H1 (cell line): ENCODE measurements at regions not wholly inside any gene's neighbourhood (a gene's known extent, or its start where the extent isn't known, plus 50 kb on each side); places are given as distances from the start of the nearest gene placed in this dataset.

Experiments used
- CTCF ChIA-PET: fragments of 300-600 bp; sonication (Branson Sonifier 250); formaldehyde crosslinking; loops from one replicate; lab custom pipeline; 2021; ENCODE audit not compliant: partially characterized antibody; lab: Charles Lee
- POLR2A ChIA-PET: fragments of 300-600 bp; sonication (Branson Sonifier 250); formaldehyde crosslinking; loops from one replicate; lab custom pipeline; 2021; ENCODE audit warnings: inconsistent platforms; ENCODE audit not compliant: partially characterized antibody; lab: Charles Lee
- DNase-seq, 2 experiments: peaks; one replicate each; pipeline versions ENCODE4 v3.0.0 to v3.0.0-alpha.2; 2010 to 2022; ENCODE audit warnings: low spot score in 2 of 2, low read depth in 1 of 2, mixed read lengths in 1 of 2
- FAIRE-seq: peaks from 2 replicates; lab custom pipeline; 2011; peaks lifted over from hg19 to GRCh38; lab: Jason Lieb, UNC
- H2AFZ ChIP-seq: 2 replicates; pipeline ENCODE4 v1.8.1; 2012; ENCODE audit warnings: low read length, inconsistent platforms
- H2AK5ac ChIP-seq: 2 replicates; pipeline ENCODE4 v1.6.1; 2013; ENCODE audit warnings: low read depth, low read length
- H2BK120ac ChIP-seq: replicated peaks from 2 replicates; pipeline ENCODE3; 2013; ENCODE audit warnings: low read depth, low read length, inconsistent platforms
- H2BK12ac ChIP-seq: 2 replicates; pipeline ENCODE4 v1.6.1; 2013; ENCODE audit warnings: low read depth, low read length
- H2BK15ac ChIP-seq: 2 replicates; pipeline ENCODE4 v1.6.1; 2013; ENCODE audit warnings: low read length
- H2BK20ac ChIP-seq: 2 replicates; pipeline ENCODE4 v1.6.1; 2013; ENCODE audit warnings: low read length
- H2BK5ac ChIP-seq: 2 replicates; pipeline ENCODE4 v1.6.1; 2013; ENCODE audit warnings: low read depth, low read length
- H3K14ac ChIP-seq: 2 replicates; pipeline ENCODE4 v1.6.1; 2013; ENCODE audit warnings: inconsistent platforms; ENCODE audit not compliant: insufficient read length
- H3K18ac ChIP-seq: 2 replicates; pipeline ENCODE4 v1.6.1; 2013; ENCODE audit warnings: low read length; ENCODE audit errors: extremely low read depth
- H3K23ac ChIP-seq: 2 replicates; pipeline ENCODE4 v1.6.1; 2013; ENCODE audit warnings: inconsistent platforms; ENCODE audit not compliant: insufficient read length
- H3K23me2 ChIP-seq: 2 replicates; pipeline ENCODE4 v1.6.1; 2013; ENCODE audit warnings: low read depth, low read length
- H3K27ac ChIP-seq: 2 replicates; pipeline ENCODE4 v1.6.1; 2011; ENCODE audit warnings: low read depth, low read length, inconsistent platforms
- H3K27me3 ChIP-seq, 4 experiments: replicated peaks in 1 of 4; 1 replicate in 1 of 4; 2 replicates in 3 of 4; pipeline versions ENCODE4 v1.6.1 to v1.8.1; 2011 to 2013; ENCODE audit warnings: low read length in 3 of 4, mild to moderate bottlenecking in 3 of 4, inconsistent platforms in 2 of 4, mixed read lengths in 2 of 4, moderate library complexity in 1 of 4; ENCODE audit not compliant: control insufficient read depth in 3 of 4, insufficient read depth in 3 of 4; ENCODE audit errors: extremely low read depth in 1 of 4
- H3K36me3 ChIP-seq, 4 experiments: 2 replicates each; pipeline versions ENCODE4 v1.6.1 to v1.8.1; 2011 to 2013; ENCODE audit warnings: mild to moderate bottlenecking in 4 of 4, low read length in 3 of 4, moderate library complexity in 2 of 4, control low read depth in 1 of 4, inconsistent platforms in 1 of 4; ENCODE audit not compliant: insufficient read depth in 4 of 4, control insufficient read depth in 2 of 4
- H3K4ac ChIP-seq: replicated peaks from 2 replicates; pipeline ENCODE3; 2013; ENCODE audit warnings: low read length, low read depth, mixed read lengths, inconsistent platforms; ENCODE audit not compliant: insufficient read length
- H3K4me1 ChIP-seq, 4 experiments: replicated peaks in 1 of 4; 1 replicate in 1 of 4; 2 replicates in 3 of 4; pipeline versions ENCODE4 v1.6.1 to v1.8.1; 2011 to 2013; ENCODE audit warnings: low read length in 3 of 4, inconsistent platforms in 2 of 4, mixed read lengths in 1 of 4; ENCODE audit not compliant: insufficient read depth in 4 of 4, control insufficient read depth in 3 of 4
- H3K4me2 ChIP-seq, 2 experiments: 2 replicates each; pipeline versions ENCODE4 v1.6.1 to v1.8.1; 2011 to 2013; ENCODE audit warnings: low read depth in 2 of 2, low read length in 2 of 2, control low read depth in 1 of 2, inconsistent platforms in 1 of 2, mild to moderate bottlenecking in 1 of 2; ENCODE audit not compliant: insufficient read depth in 1 of 2
- H3K4me3 ChIP-seq, 4 experiments: fragments of 200-600, 300-600 bp in 1 of 4; sonication (generic), shearing (Covaris generic), sonication (Bioruptor Twin) in 1 of 4; 2 replicates each; pipeline versions ENCODE4 v1.5.1 to v1.8.1; 2011 to 2016; ENCODE audit warnings: low read length in 4 of 4, low read depth in 3 of 4, control low read depth in 2 of 4, inconsistent platforms in 2 of 4, mild to moderate bottlenecking in 2 of 4, mixed read lengths in 1 of 4, moderate library complexity in 1 of 4; ENCODE audit not compliant: insufficient read depth in 2 of 4; ENCODE audit errors: extremely low read depth in 1 of 4
- H3K56ac ChIP-seq: replicated peaks from 2 replicates; pipeline ENCODE3; 2013; ENCODE audit warnings: low read depth, mild to moderate bottlenecking, mixed read lengths, low read length, inconsistent platforms; ENCODE audit not compliant: insufficient read length
- H3K79me1 ChIP-seq: 2 replicates; pipeline ENCODE4 v1.6.1; 2013; ENCODE audit warnings: low read depth, low read length, control low read depth
- H3K79me2 ChIP-seq, 2 experiments: 2 replicates each; pipeline versions ENCODE4 v1.6.1 to v1.8.1; 2012 to 2013; ENCODE audit warnings: low read length in 2 of 2, mild to moderate bottlenecking in 2 of 2, inconsistent platforms in 1 of 2; ENCODE audit not compliant: insufficient read depth in 2 of 2, control insufficient read depth in 1 of 2
- H3K9ac ChIP-seq, 4 experiments: replicated peaks in 1 of 4; 1 replicate in 1 of 4; 2 replicates in 3 of 4; pipeline versions ENCODE4 v1.6.1 to v1.8.1; 2011 to 2013; ENCODE audit warnings: low read depth in 3 of 4, low read length in 3 of 4, control low read depth in 2 of 4, mild to moderate bottlenecking in 2 of 4, moderate library complexity in 2 of 4, inconsistent platforms in 1 of 4; ENCODE audit errors: extremely low read depth in 1 of 4
- H3K9me3 ChIP-seq, 2 experiments: 2 replicates each; pipeline versions ENCODE4 v1.6.1 to v1.8.1; 2012 to 2013; ENCODE audit warnings: mild to moderate bottlenecking in 2 of 2, moderate library complexity in 2 of 2, control low read depth in 1 of 2, inconsistent platforms in 1 of 2, low read depth in 1 of 2, low read length in 1 of 2, mixed read lengths in 1 of 2; ENCODE audit not compliant: insufficient read depth in 2 of 2
- H4K20me1 ChIP-seq, 2 experiments: replicated peaks in 1 of 2; 2 replicates each; pipeline versions ENCODE3 to v1.8.1; 2011 to 2013; ENCODE audit warnings: inconsistent platforms in 2 of 2, low read length in 2 of 2, mild to moderate bottlenecking in 1 of 2; ENCODE audit not compliant: insufficient read depth in 2 of 2, control insufficient read depth in 1 of 2
- H4K5ac ChIP-seq: 2 replicates; pipeline ENCODE4 v1.6.1; 2013; ENCODE audit warnings: low read length, low read depth, mixed read lengths, inconsistent platforms; ENCODE audit not compliant: insufficient read length
- H4K8ac ChIP-seq: 2 replicates; pipeline ENCODE4 v1.8.0; 2013; ENCODE audit warnings: mild to moderate bottlenecking, moderate library complexity, low read length, inconsistent platforms; ENCODE audit not compliant: insufficient read depth; ENCODE audit errors: extremely low read depth
- H4K91ac ChIP-seq: replicated peaks from 2 replicates; pipeline ENCODE3; 2013; ENCODE audit warnings: low read length, mixed read lengths, inconsistent platforms; ENCODE audit not compliant: insufficient read length
- CHD2 ChIP-seq: IDR thresholded peaks from 2 replicates; pipeline ENCODE4 v1.6.1; 2012; ENCODE audit warnings: low read length, improper control_type of control experiment
- SP2 ChIP-seq: IDR thresholded peaks from 2 replicates; pipeline ENCODE4 v1.6.1; 2012; ENCODE audit warnings: mild to moderate bottlenecking, low read length, inconsistent platforms
- WGBS, 2 experiments: shearing (Covaris generic) in 1 of 2; methylation state at CpG; one replicate each; pipeline versions ENCODE4 v1.1.6 to v1.1.7; 2013 to 2015; ENCODE audit warnings: low lambda C conversion rate in 2 of 2, mixed read lengths in 2 of 2, inconsistent platforms in 1 of 2, low coverage in 1 of 2, missing lambda C conversion rate in 1 of 2; ENCODE audit not compliant: insufficient replicate concordance in 2 of 2, insufficient coverage in 1 of 2, insufficient read length in 1 of 2; ENCODE audit errors: extremely low coverage in 1 of 2, missing lambda C conversion rate in 1 of 2; 5-methylcytosine and 5-hydroxymethylcytosine counted together
- TF ChIP-seq, protein P1 (sequence below), 3 experiments: IDR thresholded peaks; 1 replicate in 2 of 3; 2 replicates in 1 of 3; pipeline versions ENCODE4 v1.5.1 to v1.6.1; 2011; ENCODE audit warnings: low read length in 3 of 3, mild to moderate bottlenecking in 3 of 3, inconsistent platforms in 2 of 3, low read depth in 1 of 3, moderate library complexity in 1 of 3; ENCODE audit not compliant: insufficient read depth in 1 of 3; ENCODE audit errors: control extremely low read depth in 1 of 3

DNA sequence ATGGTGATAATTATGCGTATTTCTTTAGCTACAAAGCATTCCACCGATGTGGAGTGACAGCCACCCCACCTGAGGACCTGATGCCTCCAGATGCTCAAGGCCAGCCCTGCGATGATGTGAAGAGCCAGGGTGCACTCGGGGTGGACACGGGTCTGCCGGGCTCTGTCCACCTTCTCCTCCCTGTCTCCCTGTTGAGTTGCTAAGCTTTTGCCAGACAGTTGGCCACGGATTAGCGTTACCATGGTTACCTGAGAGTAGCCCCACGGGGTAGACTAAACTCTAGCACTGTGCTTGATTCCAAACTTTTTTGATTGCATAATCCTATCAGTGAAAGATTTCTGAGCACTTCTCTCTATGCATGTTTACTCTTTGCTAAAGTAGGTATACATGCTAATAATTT is 86.2 kb downstream of the SMIM21 start:
- Histone ChIP-seq H3K36me3 (no peaks in the 10 kb centered on the region), H3K4ac (no peak overlapping the region), H3K79me1 (no peaks in the 10 kb centered on the region), H3K79me2 (no peaks in the 10 kb centered on the region), H4K5ac (no peak overlapping the region), H2BK5ac (no peak overlapping the region), H2AFZ (no peak overlapping the region), H2AK5ac (no peak overlapping the region), H3K23ac (no peak overlapping the region), H3K18ac (no peak overlapping the region), H2BK12ac (no peak overlapping the region), H2BK120ac (no peak overlapping the region), H3K9ac (no peak overlapping the region), H3K4me2 (no peak overlapping the region), H4K20me1 (no peaks in the 10 kb centered on the region), H3K14ac (no peak overlapping the region), H3K23me2 (no peaks in the 10 kb centered on the region), H3K27ac (no peak overlapping the region), H3K4me3 (no peak overlapping the region), H3K27me3 (no peaks in the 10 kb centered on the region), H4K8ac (no peak overlapping the region), H3K4me1 (peaks cover 0 to 10% (median 1%) of the 10 kb centered on the region in 4 experiments; a peak in 5 of 7 replicates), H3K56ac (no peak overlapping the region), H4K91ac (no peak overlapping the region), H2BK15ac (no peak overlapping the region), H2BK20ac (no peak overlapping the region), H3K9me3 (no peaks in the 10 kb centered on the region)
- DNase-seq (no peak), FAIRE-seq (no peak)
- 86% methylated on average over 9 of the region's 9 CpGs; no CpG with 5 or more reads in 1 of the 2 experiments for WGBS, 2 experiments
- ChIA-PET CTCF (interaction anchor here (0.8 to 1.4 kb wide), 2 partner anchors 30 to 386 kb away, joined by 3 read pairs; no protein-coding TSS in a partner anchor), POLR2A (no interaction called here)
- TF ChIP-seq SP2 (no peak), CHD2 (no peak)
- TF ChIP-seq, protein P1, sequence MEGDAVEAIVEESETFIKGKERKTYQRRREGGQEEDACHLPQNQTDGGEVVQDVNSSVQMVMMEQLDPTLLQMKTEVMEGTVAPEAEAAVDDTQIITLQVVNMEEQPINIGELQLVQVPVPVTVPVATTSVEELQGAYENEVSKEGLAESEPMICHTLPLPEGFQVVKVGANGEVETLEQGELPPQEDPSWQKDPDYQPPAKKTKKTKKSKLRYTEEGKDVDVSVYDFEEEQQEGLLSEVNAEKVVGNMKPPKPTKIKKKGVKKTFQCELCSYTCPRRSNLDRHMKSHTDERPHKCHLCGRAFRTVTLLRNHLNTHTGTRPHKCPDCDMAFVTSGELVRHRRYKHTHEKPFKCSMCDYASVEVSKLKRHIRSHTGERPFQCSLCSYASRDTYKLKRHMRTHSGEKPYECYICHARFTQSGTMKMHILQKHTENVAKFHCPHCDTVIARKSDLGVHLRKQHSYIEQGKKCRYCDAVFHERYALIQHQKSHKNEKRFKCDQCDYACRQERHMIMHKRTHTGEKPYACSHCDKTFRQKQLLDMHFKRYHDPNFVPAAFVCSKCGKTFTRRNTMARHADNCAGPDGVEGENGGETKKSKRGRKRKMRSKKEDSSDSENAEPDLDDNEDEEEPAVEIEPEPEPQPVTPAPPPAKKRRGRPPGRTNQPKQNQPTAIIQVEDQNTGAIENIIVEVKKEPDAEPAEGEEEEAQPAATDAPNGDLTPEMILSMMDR (IDR thresholded peaks at IDR 0.05; ENCODE audit: control extremely low read depth in 1 of 3, insufficient read depth in 1 of 3, low read depth in 1 of 3, low read length in 3 of 3): no peak
